ENCODE measurements at regions not wholly inside any gene's neighbourhood (a gene's known extent, or its start where the extent isn't known, plus 50 kb on each side); places are given as distances from the start of the nearest gene placed in this dataset.

DNA sequence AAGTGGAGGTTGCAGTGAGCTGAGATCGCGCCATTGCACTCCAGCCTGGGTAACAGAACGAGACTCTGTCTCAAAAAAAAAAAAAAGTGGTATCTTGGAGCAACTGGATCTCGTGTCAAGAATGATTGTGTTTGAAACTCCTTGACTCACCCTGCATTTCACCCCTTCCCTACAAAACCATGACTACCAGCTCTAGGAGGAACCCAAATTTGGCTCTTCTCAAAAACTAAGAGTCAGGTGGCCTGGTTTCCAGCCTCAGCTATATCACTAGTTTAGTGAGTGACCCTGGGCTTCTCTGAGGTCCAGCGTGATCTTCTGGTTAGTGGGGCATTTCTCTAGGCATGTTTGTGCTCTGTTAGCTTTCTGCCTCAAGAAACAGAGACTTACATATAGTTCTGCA is 222.1 kb downstream of the FAM43A start:
- peaks cover 15% of the 10 kb centered on the region for H3K9me3 ChIP-seq (ENCODE audit: control insufficient read depth, insufficient read depth, low read depth, low read length)
- no peak for DNase-seq (ENCODE audit: low read depth, low spot score)
- no peak overlapping the region for H3K27ac ChIP-seq (ENCODE audit: low read length)
- ChIA-PET CTCF (no interaction called here), POLR2A (interaction anchor here (0.6 kb wide), 1 partner anchor 480 kb away, joined by 5 read pairs; no protein-coding TSS in a partner anchor)
- ATAC-seq, result no peak
- in situ Hi-C loops (cut with HindIII; ENCODE audit: low pct_unique_long_range_greater_than_20kb, low sequenced_read_pairs), result no loop called here
- no peaks in the 10 kb centered on the region for H3K27me3 ChIP-seq (ENCODE audit: control insufficient read depth, insufficient read depth, low read length)
- no peaks in the 10 kb centered on the region for H3K4me1 ChIP-seq (ENCODE audit: control insufficient read depth, insufficient read depth, low read length)
- H3K36me3 ChIP-seq (ENCODE audit: control insufficient read depth, insufficient read depth, low read length), result no peaks in the 10 kb centered on the region
- no peak overlapping the region for H3K4me3 ChIP-seq (ENCODE audit: low read depth in 2 of 2, low read length in 2 of 2)
- TF ChIP-seq TCF7L2 (IDR thresholded peaks at IDR 0.05; ENCODE audit: low read depth, low read length) (no peak), SIN3A (IDR thresholded peaks at IDR 0.05; ENCODE audit: borderline replicate concordance, insufficient read depth, low read depth, low read length) (no peak), POLR2AphosphoS5 (IDR thresholded peaks at IDR 0.05; ENCODE audit: low read depth, low read length) (no peak)
- TF ChIP-seq, protein P1, sequence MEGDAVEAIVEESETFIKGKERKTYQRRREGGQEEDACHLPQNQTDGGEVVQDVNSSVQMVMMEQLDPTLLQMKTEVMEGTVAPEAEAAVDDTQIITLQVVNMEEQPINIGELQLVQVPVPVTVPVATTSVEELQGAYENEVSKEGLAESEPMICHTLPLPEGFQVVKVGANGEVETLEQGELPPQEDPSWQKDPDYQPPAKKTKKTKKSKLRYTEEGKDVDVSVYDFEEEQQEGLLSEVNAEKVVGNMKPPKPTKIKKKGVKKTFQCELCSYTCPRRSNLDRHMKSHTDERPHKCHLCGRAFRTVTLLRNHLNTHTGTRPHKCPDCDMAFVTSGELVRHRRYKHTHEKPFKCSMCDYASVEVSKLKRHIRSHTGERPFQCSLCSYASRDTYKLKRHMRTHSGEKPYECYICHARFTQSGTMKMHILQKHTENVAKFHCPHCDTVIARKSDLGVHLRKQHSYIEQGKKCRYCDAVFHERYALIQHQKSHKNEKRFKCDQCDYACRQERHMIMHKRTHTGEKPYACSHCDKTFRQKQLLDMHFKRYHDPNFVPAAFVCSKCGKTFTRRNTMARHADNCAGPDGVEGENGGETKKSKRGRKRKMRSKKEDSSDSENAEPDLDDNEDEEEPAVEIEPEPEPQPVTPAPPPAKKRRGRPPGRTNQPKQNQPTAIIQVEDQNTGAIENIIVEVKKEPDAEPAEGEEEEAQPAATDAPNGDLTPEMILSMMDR (IDR thresholded peaks at IDR 0.05), result no peak
- TF ChIP-seq, protein P2, sequence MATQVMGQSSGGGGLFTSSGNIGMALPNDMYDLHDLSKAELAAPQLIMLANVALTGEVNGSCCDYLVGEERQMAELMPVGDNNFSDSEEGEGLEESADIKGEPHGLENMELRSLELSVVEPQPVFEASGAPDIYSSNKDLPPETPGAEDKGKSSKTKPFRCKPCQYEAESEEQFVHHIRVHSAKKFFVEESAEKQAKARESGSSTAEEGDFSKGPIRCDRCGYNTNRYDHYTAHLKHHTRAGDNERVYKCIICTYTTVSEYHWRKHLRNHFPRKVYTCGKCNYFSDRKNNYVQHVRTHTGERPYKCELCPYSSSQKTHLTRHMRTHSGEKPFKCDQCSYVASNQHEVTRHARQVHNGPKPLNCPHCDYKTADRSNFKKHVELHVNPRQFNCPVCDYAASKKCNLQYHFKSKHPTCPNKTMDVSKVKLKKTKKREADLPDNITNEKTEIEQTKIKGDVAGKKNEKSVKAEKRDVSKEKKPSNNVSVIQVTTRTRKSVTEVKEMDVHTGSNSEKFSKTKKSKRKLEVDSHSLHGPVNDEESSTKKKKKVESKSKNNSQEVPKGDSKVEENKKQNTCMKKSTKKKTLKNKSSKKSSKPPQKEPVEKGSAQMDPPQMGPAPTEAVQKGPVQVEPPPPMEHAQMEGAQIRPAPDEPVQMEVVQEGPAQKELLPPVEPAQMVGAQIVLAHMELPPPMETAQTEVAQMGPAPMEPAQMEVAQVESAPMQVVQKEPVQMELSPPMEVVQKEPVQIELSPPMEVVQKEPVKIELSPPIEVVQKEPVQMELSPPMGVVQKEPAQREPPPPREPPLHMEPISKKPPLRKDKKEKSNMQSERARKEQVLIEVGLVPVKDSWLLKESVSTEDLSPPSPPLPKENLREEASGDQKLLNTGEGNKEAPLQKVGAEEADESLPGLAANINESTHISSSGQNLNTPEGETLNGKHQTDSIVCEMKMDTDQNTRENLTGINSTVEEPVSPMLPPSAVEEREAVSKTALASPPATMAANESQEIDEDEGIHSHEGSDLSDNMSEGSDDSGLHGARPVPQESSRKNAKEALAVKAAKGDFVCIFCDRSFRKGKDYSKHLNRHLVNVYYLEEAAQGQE (IDR thresholded peaks at IDR 0.05; ENCODE audit: insufficient read depth in 1 of 2, low read depth in 2 of 2, low read length in 1 of 2), result no peak
- no TSS peak for BruUV-seq (replicated peaks)
- intact Hi-C loops (cut with micrococcal nuclease; ENCODE audit: unreplicated experiment), result no loop called here

DNA sequence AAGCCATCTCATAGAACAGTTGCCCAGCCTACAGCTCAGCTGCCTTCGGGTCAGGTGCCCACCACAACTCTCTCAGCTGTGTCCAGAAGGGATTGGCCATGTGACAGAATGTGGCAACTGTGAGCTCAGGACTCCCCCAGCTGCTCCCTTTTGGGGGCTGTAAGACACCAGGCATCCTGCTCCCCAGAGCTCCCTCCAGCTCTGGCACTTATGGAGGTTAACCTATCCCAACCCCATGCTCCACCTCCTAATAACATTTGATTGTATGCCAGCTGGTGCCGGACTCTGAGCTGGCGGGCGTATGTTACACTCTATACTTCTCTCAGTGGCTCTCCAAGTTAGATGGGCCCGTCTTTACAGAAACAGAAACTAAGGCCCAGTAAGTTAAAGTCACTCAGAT is 222.8 kb downstream of the FAM43A start:
- no peak for DNase-seq (ENCODE audit: low read depth, low spot score)
- TF ChIP-seq TCF7L2 (IDR thresholded peaks at IDR 0.05; ENCODE audit: low read depth, low read length), result no peak
- TF ChIP-seq POLR2AphosphoS5 (IDR thresholded peaks at IDR 0.05; ENCODE audit: low read depth, low read length), result no peak
- TF ChIP-seq SIN3A (IDR thresholded peaks at IDR 0.05; ENCODE audit: borderline replicate concordance, insufficient read depth, low read depth, low read length), result no peak
- TF ChIP-seq, protein P1 (IDR thresholded peaks at IDR 0.05), result no peak
- TF ChIP-seq, protein P2 (IDR thresholded peaks at IDR 0.05; ENCODE audit: insufficient read depth in 1 of 2, low read depth in 2 of 2, low read length in 1 of 2), result no peak
- H3K27ac ChIP-seq (ENCODE audit: low read length), result no peak overlapping the region
- no peak; the same call in 1 of the 2 replicates for ATAC-seq
- H3K27me3 ChIP-seq (ENCODE audit: control insufficient read depth, insufficient read depth, low read length), result no peaks in the 10 kb centered on the region
- intact Hi-C loops (cut with micrococcal nuclease; ENCODE audit: unreplicated experiment), result no loop called here
- CTCF ChIA-PET, result no interaction called here
- H3K9me3 ChIP-seq (ENCODE audit: control insufficient read depth, insufficient read depth, low read depth, low read length), result peaks cover 14% of the 10 kb centered on the region
- BruUV-seq (replicated peaks), result no TSS peak
- H3K4me1 ChIP-seq (ENCODE audit: control insufficient read depth, insufficient read depth, low read length), result no peaks in the 10 kb centered on the region
- POLR2A ChIA-PET, result interaction anchor here (0.6 kb wide), 1 partner anchor 480 kb away, joined by 5 read pairs; no protein-coding TSS in a partner anchor
- no peaks in the 10 kb centered on the region for H3K36me3 ChIP-seq (ENCODE audit: control insufficient read depth, insufficient read depth, low read length)
- no peak overlapping the region for H3K4me3 ChIP-seq (ENCODE audit: low read depth in 2 of 2, low read length in 2 of 2)
- in situ Hi-C loops (cut with HindIII; ENCODE audit: low pct_unique_long_range_greater_than_20kb, low sequenced_read_pairs), result no loop called here

Data from Panc1 (cell line).